ENCODE measurements at regions not wholly inside any gene's neighbourhood (a gene's known extent, or its start where the extent isn't known, plus 50 kb on each side); places are given as distances from the start of the nearest gene placed in this dataset.

DNA sequence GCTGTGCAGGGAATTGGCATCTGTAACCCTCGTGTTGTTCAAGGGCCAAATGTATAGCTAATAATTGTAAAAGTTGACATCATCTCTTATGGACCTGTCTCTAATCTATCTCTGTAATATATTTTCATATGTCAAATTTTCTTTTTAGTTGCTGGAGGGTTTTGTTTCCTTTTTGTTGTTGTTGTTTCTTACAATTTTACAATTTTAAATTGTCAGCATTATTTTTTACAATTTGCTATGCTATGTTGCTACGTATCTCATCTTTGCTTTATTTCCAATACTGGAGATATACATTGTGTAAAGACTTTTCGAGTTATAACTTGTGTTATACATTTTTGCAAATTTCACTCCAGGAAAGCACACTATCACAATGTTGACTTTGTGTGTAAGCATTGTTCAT, 290.2 kb upstream of the SP4 start:
- TF ChIP-seq USF1 (IDR thresholded peaks at IDR 0.05), result no peak
- TF ChIP-seq MAX (IDR thresholded peaks at IDR 0.05), result no peak
- TF ChIP-seq FOXM1 (IDR thresholded peaks at IDR 0.05; ENCODE audit: borderline replicate concordance, low read depth), result no peak
- TF ChIP-seq CREB1 (IDR thresholded peaks at IDR 0.05; ENCODE audit: low read depth), result no peak
- TF ChIP-seq TEAD4 (IDR thresholded peaks at IDR 0.05), result no peak
- TF ChIP-seq TAF1 (IDR thresholded peaks at IDR 0.05; ENCODE audit: low read depth), result no peak
- no peak for TF ChIP-seq REST (IDR thresholded peaks at IDR 0.05; ENCODE audit: low read depth)
- no peak for TF ChIP-seq CEBPB (IDR thresholded peaks at IDR 0.05)
- TF ChIP-seq EP300 (IDR thresholded peaks at IDR 0.05; ENCODE audit: borderline replicate concordance), result no peak
- no peak for TF ChIP-seq RAD21 (IDR thresholded peaks at IDR 0.05; ENCODE audit: low read depth)
- no peak for TF ChIP-seq ZBTB7A (IDR thresholded peaks at IDR 0.05; ENCODE audit: low read depth)
- no peak for TF ChIP-seq TCF12 (IDR thresholded peaks at IDR 0.05; ENCODE audit: low read depth)
- TF ChIP-seq YY1 (IDR thresholded peaks at IDR 0.05; ENCODE audit: low read depth), result no peak
- TF ChIP-seq EGR1 (IDR thresholded peaks at IDR 0.05), result no peak
- no peak for TF ChIP-seq NFIC (IDR thresholded peaks at IDR 0.05)

- TF ChIP-seq REST (IDR thresholded peaks at IDR 0.05; ENCODE audit: low read depth), result no peak
Observed at GRCh38 chr7:21140622-21141021, 287.3 kb upstream of the SP4 start.

- TF ChIP-seq CEBPB (IDR thresholded peaks at IDR 0.05), result no peak
- TF ChIP-seq YY1 (IDR thresholded peaks at IDR 0.05; ENCODE audit: low read depth), result no peak
- no peak for TF ChIP-seq RAD21 (IDR thresholded peaks at IDR 0.05; ENCODE audit: low read depth)
- TF ChIP-seq EGR1 (IDR thresholded peaks at IDR 0.05), result no peak
- TF ChIP-seq TCF12 (IDR thresholded peaks at IDR 0.05; ENCODE audit: low read depth), result no peak
- no peak for TF ChIP-seq ZBTB7A (IDR thresholded peaks at IDR 0.05; ENCODE audit: low read depth)
- TF ChIP-seq MAX (IDR thresholded peaks at IDR 0.05), result no peak
- no peak for TF ChIP-seq TEAD4 (IDR thresholded peaks at IDR 0.05)
- no peak for TF ChIP-seq REST (IDR thresholded peaks at IDR 0.05; ENCODE audit: low read depth)
Observed at GRCh38 chr7:21141476-21141875, 286.4 kb upstream of the SP4 start.

- TF ChIP-seq NFIC (IDR thresholded peaks at IDR 0.05), result no peak
- no peak for TF ChIP-seq TAF1 (IDR thresholded peaks at IDR 0.05; ENCODE audit: low read depth)
- no peak for TF ChIP-seq USF1 (IDR thresholded peaks at IDR 0.05)
- TF ChIP-seq CEBPB (IDR thresholded peaks at IDR 0.05), result no peak
Observed at GRCh38 chr7:21142081-21142480, 285.8 kb upstream of the SP4 start.

- no peak for TF ChIP-seq CREB1 (IDR thresholded peaks at IDR 0.05; ENCODE audit: low read depth)
- no peak for TF ChIP-seq MAX (IDR thresholded peaks at IDR 0.05)
- TF ChIP-seq ZBTB7A (IDR thresholded peaks at IDR 0.05; ENCODE audit: low read depth), result no peak
- no peak for TF ChIP-seq YY1 (IDR thresholded peaks at IDR 0.05; ENCODE audit: low read depth)
- TF ChIP-seq TEAD4 (IDR thresholded peaks at IDR 0.05), result no peak
- no peak for TF ChIP-seq EGR1 (IDR thresholded peaks at IDR 0.05)
- TF ChIP-seq USF1 (IDR thresholded peaks at IDR 0.05), result no peak
- no peak for TF ChIP-seq REST (IDR thresholded peaks at IDR 0.05; ENCODE audit: low read depth)
- no peak for TF ChIP-seq RAD21 (IDR thresholded peaks at IDR 0.05; ENCODE audit: low read depth)
- no peak for TF ChIP-seq EP300 (IDR thresholded peaks at IDR 0.05; ENCODE audit: borderline replicate concordance)
- no peak for TF ChIP-seq TAF1 (IDR thresholded peaks at IDR 0.05; ENCODE audit: low read depth)
- no peak for TF ChIP-seq CEBPB (IDR thresholded peaks at IDR 0.05)
- TF ChIP-seq FOXM1 (IDR thresholded peaks at IDR 0.05; ENCODE audit: borderline replicate concordance, low read depth), result no peak
Observed at GRCh38 chr7:21146642-21147423, 281.1 kb upstream of the SP4 start.
